SU-DHL-6 (cell line): ENCODE measurements at regions not wholly inside any gene's neighbourhood (a gene's known extent, or its start where the extent isn't known, plus 50 kb on each side); places are given as distances from the start of the nearest gene placed in this dataset.

Experiments used
- H2AFZ ChIP-seq: fragments of 200-600 bp; sonication (generic); 2 replicates; pipeline ENCODE4 v1.6.1; 2014; ENCODE audit warnings: low read depth, mild to moderate bottlenecking, moderate library complexity, mixed read lengths, antibody characterized with exemption, low read length; ENCODE audit not compliant: severe bottlenecking
- H3F3A ChIP-seq: fragments of 200-600 bp; shearing (Covaris generic); 2 replicates; pipeline ENCODE4 v1.6.0; 2016; ENCODE audit warnings: antibody characterized with exemption, mild to moderate bottlenecking; ENCODE audit not compliant: insufficient read depth
- H3K27ac ChIP-seq: fragments of 200-600 bp; sonication (generic); 2 replicates; pipeline ENCODE4 v1.5.1; 2016; ENCODE audit warnings: low read depth, mild to moderate bottlenecking, low read length, moderate library complexity, mixed read lengths
- H3K27me3 ChIP-seq: fragments of 200-600 bp; sonication (generic), shearing (Covaris generic); 2 replicates; pipeline ENCODE4 v1.6.0; 2014; ENCODE audit warnings: mild to moderate bottlenecking, low read length
- H3K36me3 ChIP-seq: fragments of 200-600 bp; sonication (generic); 2 replicates; pipeline ENCODE4 v1.6.1; 2014; ENCODE audit warnings: mild to moderate bottlenecking, low read length, mixed read lengths
- H3K4me2 ChIP-seq: fragments of 300-600, 200-600 bp; shearing (Covaris generic), sonication (generic); 2 replicates; pipeline ENCODE4 v1.6.0; 2014; ENCODE audit warnings: low read length, low read depth, mild to moderate bottlenecking; ENCODE audit not compliant: poor library complexity, severe bottlenecking
- H3K4me3 ChIP-seq: fragments of 200-600 bp; sonication (generic); 2 replicates; pipeline ENCODE4 v1.5.1; 2014; ENCODE audit warnings: antibody characterized with exemption, low read length, mild to moderate bottlenecking, mixed read lengths; ENCODE audit not compliant: insufficient read depth, poor library complexity, severe bottlenecking
- H3K79me2 ChIP-seq: fragments of 200-600 bp; sonication (generic); 2 replicates; pipeline ENCODE4 v1.6.1; 2014; ENCODE audit warnings: mild to moderate bottlenecking, low read length, moderate library complexity; ENCODE audit not compliant: insufficient read depth
- H3K9ac ChIP-seq: fragments of 200-600 bp; sonication (generic); 2 replicates; pipeline ENCODE4 v1.7.0; 2014; ENCODE audit warnings: mild to moderate bottlenecking, low read length
- H3K9me2 ChIP-seq: fragments of 200-600 bp; sonication (generic); replicated peaks from 2 replicates; pipeline ENCODE4 v1.6.1; 2014; ENCODE audit warnings: low read length; ENCODE audit not compliant: insufficient read depth
- H3K9me3 ChIP-seq: fragments of 200-600 bp; sonication (generic); 2 replicates; pipeline ENCODE4 v1.6.1; 2014; ENCODE audit warnings: low read length, mixed read lengths; ENCODE audit not compliant: insufficient read depth
- H4K20me1 ChIP-seq: fragments of 200-600 bp; sonication (generic); 2 replicates; pipeline ENCODE4 v1.6.1; 2014; ENCODE audit warnings: low read depth, mild to moderate bottlenecking, antibody characterized with exemption, low read length, moderate library complexity, mixed read lengths
- EZH2phosphoT487 ChIP-seq: fragments of 200-600 bp; sonication (generic), shearing (Covaris generic); conservative IDR thresholded peaks from 2 replicates; pipeline ENCODE4 v1.6.1; 2018; ENCODE audit warnings: mild to moderate bottlenecking, antibody characterized with exemption, low read length, moderate library complexity, mixed read lengths
- TF ChIP-seq, protein P1 (sequence below): fragments of 200-600 bp; sonication (generic); IDR thresholded peaks from one replicate; pipeline ENCODE4 v1.5.1; 2017; ENCODE audit warnings: antibody characterized with exemption, mild to moderate bottlenecking, low read length, moderate library complexity; ENCODE audit not compliant: insufficient read depth, poor library complexity, severe bottlenecking

DNA sequence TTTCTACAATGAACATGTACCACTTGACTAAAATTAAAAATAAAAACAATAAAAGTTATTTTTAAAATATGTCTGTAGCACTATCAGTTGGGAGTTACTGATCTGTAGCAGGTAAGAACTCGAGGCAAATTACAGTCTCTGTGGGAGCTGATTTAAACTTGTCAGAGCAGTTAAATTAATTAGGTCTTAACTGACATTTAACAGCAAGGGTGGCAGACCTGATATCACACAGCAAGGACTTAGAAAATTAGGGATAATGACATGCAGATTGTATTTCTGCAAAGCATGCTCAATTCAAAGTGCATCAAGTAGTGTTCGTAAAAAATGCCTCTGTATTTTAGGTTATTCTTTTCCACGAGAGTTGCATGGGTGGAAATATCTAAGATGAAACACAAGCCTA is 208.9 kb downstream of the SPATA18 start:
- Histone ChIP-seq H3K9me2 (no peaks in the 10 kb centered on the region), H4K20me1 (no peaks in the 10 kb centered on the region), H2AFZ (no peak overlapping the region), H3K4me3 (no peak overlapping the region), H3F3A (no peaks in the 10 kb centered on the region), H3K4me2 (no peak overlapping the region), H3K79me2 (no peaks in the 10 kb centered on the region), H3K36me3 (no peaks in the 10 kb centered on the region), H3K27ac (no peak overlapping the region), H3K27me3 (no peaks in the 10 kb centered on the region), H3K9me3 (no peaks in the 10 kb centered on the region), H3K9ac (no peak overlapping the region)
- no peak for TF ChIP-seq EZH2phosphoT487
- TF ChIP-seq, protein P1, sequence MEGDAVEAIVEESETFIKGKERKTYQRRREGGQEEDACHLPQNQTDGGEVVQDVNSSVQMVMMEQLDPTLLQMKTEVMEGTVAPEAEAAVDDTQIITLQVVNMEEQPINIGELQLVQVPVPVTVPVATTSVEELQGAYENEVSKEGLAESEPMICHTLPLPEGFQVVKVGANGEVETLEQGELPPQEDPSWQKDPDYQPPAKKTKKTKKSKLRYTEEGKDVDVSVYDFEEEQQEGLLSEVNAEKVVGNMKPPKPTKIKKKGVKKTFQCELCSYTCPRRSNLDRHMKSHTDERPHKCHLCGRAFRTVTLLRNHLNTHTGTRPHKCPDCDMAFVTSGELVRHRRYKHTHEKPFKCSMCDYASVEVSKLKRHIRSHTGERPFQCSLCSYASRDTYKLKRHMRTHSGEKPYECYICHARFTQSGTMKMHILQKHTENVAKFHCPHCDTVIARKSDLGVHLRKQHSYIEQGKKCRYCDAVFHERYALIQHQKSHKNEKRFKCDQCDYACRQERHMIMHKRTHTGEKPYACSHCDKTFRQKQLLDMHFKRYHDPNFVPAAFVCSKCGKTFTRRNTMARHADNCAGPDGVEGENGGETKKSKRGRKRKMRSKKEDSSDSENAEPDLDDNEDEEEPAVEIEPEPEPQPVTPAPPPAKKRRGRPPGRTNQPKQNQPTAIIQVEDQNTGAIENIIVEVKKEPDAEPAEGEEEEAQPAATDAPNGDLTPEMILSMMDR: no peak

- no peaks in the 10 kb centered on the region for H3K9me3 ChIP-seq
- H2AFZ ChIP-seq: no peak overlapping the region
- no peaks in the 10 kb centered on the region for H3K36me3 ChIP-seq
- H3K27me3 ChIP-seq: no peaks in the 10 kb centered on the region
- H4K20me1 ChIP-seq: no peaks in the 10 kb centered on the region
- no peak for TF ChIP-seq EZH2phosphoT487
- TF ChIP-seq, protein P1: no peak
- no peak overlapping the region for H3K27ac ChIP-seq
- H3K4me2 ChIP-seq: no peak overlapping the region
- no peaks in the 10 kb centered on the region for H3F3A ChIP-seq
- H3K4me3 ChIP-seq: no peak overlapping the region
- H3K9ac ChIP-seq: no peak overlapping the region
- no peaks in the 10 kb centered on the region for H3K9me2 ChIP-seq
- no peaks in the 10 kb centered on the region for H3K79me2 ChIP-seq
These were observed 209.6 kb downstream of the SPATA18 start for GRCh38 chr4:52260514-52261210.

DNA sequence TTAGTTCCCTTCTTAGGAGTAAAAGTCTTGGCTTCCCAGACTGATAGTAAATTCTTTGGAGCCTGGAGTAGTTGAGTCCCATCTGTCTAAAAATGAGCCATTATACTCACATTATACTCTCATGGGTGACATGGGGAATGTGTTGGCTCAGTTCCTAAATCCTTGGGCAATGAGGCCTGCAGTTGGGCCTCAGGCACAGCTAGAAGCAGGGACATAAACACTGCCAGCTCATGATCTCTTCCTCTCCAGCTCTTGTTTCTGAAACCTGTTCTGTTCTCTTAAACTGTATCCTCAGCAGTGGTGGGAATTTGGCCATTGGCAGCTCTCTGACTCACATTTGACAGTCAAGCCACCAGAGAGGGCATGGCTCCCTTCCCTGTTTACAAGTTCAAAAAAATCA is 212.5 kb downstream of the SPATA18 start:
- H3K27ac ChIP-seq: no peak overlapping the region
- no peak overlapping the region for H3K4me3 ChIP-seq
- no peaks in the 10 kb centered on the region for H3K9me3 ChIP-seq
- H3K27me3 ChIP-seq: no peaks in the 10 kb centered on the region
- H4K20me1 ChIP-seq: no peaks in the 10 kb centered on the region
- no peaks in the 10 kb centered on the region for H3K9me2 ChIP-seq
- no peaks in the 10 kb centered on the region for H3K79me2 ChIP-seq
- no peak overlapping the region for H2AFZ ChIP-seq
- H3K4me2 ChIP-seq: no peak overlapping the region
- no peak overlapping the region for H3K9ac ChIP-seq
- H3K36me3 ChIP-seq: no peaks in the 10 kb centered on the region
- no peaks in the 10 kb centered on the region for H3F3A ChIP-seq
- TF ChIP-seq, protein P1: no peak
- no peak for TF ChIP-seq EZH2phosphoT487
